CD14-positive monocyte (primary cell): ENCODE measurements at regions not wholly inside any gene's neighbourhood (a gene's known extent, or its start where the extent isn't known, plus 50 kb on each side); places are given as distances from the start of the nearest gene placed in this dataset.
A peak's percentile ranks its signal among the peaks of the same experiment; 100 is the strongest.

Experiments used
- DNase-seq, 3 donors: peaks; one replicate each; pipeline ENCODE4 v3.0.0-alpha.2; 2011 to 2022
- H2AFZ ChIP-seq: 2 replicates; pipeline ENCODE4 v1.6.0; 2012; ENCODE audit warnings: mild to moderate bottlenecking, low read depth, low read length, inconsistent platforms; ENCODE audit not compliant: insufficient read depth, poor library complexity, severe bottlenecking
- H3K27ac ChIP-seq, 2 donors: 1 replicate in 1 of 2; 2 replicates in 1 of 2; pipeline ENCODE4 v1.5.1; 2012 to 2013; ENCODE audit warnings: low read length in 2 of 2, control low read depth in 1 of 2, inconsistent platforms in 1 of 2, low read depth in 1 of 2, mild to moderate bottlenecking in 1 of 2
- H3K27me3 ChIP-seq, 2 donors: one replicate each; pipeline versions ENCODE4 v1.6.0 to v1.6.1; 2011 to 2013; ENCODE audit warnings: low read length in 2 of 2; ENCODE audit not compliant: control insufficient read depth in 2 of 2, insufficient read depth in 2 of 2
- H3K36me3 ChIP-seq, 2 donors: replicated peaks in 1 of 2; 1 replicate in 1 of 2; 2 replicates in 1 of 2; pipeline versions ENCODE4 v1.5.1 to v1.6.1; 2012 to 2013; ENCODE audit warnings: low read length in 2 of 2, control low read depth in 1 of 2, inconsistent platforms in 1 of 2, mild to moderate bottlenecking in 1 of 2; ENCODE audit not compliant: insufficient read depth in 2 of 2, control insufficient read depth in 1 of 2
- H3K4me1 ChIP-seq, 2 donors: 1 replicate in 1 of 2; 2 replicates in 1 of 2; pipeline versions ENCODE4 v1.5.1 to v1.6.1; 2012 to 2013; ENCODE audit warnings: low read length in 2 of 2, control low read depth in 1 of 2, inconsistent platforms in 1 of 2, mild to moderate bottlenecking in 1 of 2, moderate library complexity in 1 of 2; ENCODE audit not compliant: insufficient read depth in 2 of 2, control insufficient read depth in 1 of 2
- H3K4me2 ChIP-seq: replicated peaks from 2 replicates; pipeline ENCODE3; 2012; ENCODE audit warnings: low read length, moderate library complexity, mild to moderate bottlenecking; ENCODE audit not compliant: poor library complexity, severe bottlenecking; ENCODE audit errors: extremely low read depth
- H3K4me3 ChIP-seq, 3 experiments: fragments of 200-600 bp in 1 of 3; sonication (generic) in 1 of 3; replicated peaks in 1 of 3; 1 replicate in 2 of 3; 2 replicates in 1 of 3; pipeline ENCODE4 v1.5.1; 2011 to 2013; ENCODE audit warnings: low read length in 3 of 3, mild to moderate bottlenecking in 3 of 3, control low read depth in 2 of 3, low read depth in 2 of 3, inconsistent platforms in 1 of 3, moderate library complexity in 1 of 3
- H3K79me2 ChIP-seq: 2 replicates; pipeline ENCODE4 v1.6.0; 2012; ENCODE audit warnings: mild to moderate bottlenecking, control low read depth, inconsistent platforms, low read length, moderate library complexity; ENCODE audit not compliant: insufficient read depth
- H3K9ac ChIP-seq: 2 replicates; pipeline ENCODE4 v1.6.0; 2017; ENCODE audit warnings: low read length, mild to moderate bottlenecking; ENCODE audit not compliant: insufficient read depth, poor library complexity, severe bottlenecking
- H3K9me3 ChIP-seq, 2 donors: replicated peaks in 1 of 2; 1 replicate in 1 of 2; 2 replicates in 1 of 2; pipeline versions ENCODE4 v1.5.1 to v1.6.1; 2012 to 2013; ENCODE audit warnings: low read length in 2 of 2, control low read depth in 1 of 2; ENCODE audit not compliant: control insufficient read depth in 1 of 2, insufficient read depth in 1 of 2
- H4K20me1 ChIP-seq: 2 replicates; pipeline ENCODE4 v1.6.0; 2012; ENCODE audit warnings: mild to moderate bottlenecking, low read length, control low read depth, moderate library complexity; ENCODE audit not compliant: insufficient read depth
- H3K27ac Mint-ChIP-seq, 7 donors: one replicate each; pipeline ENCODE4 v1.8.0; 2020; ENCODE audit warnings: mild to moderate bottlenecking in 7 of 7, mixed read lengths in 7 of 7, moderate library complexity in 6 of 7, inconsistent platforms in 2 of 7
- H3K27me3 Mint-ChIP-seq, 3 donors: one replicate each; pipeline ENCODE4 v1.8.0; 2021 to 2022; ENCODE audit warnings: low read depth in 3 of 3, mild to moderate bottlenecking in 3 of 3, mixed read lengths in 3 of 3, moderate library complexity in 3 of 3, inconsistent platforms in 1 of 3
- H3K36me3 Mint-ChIP-seq, 2 donors: one replicate each; pipeline ENCODE4 v1.8.0; 2020; ENCODE audit warnings: mixed read lengths in 2 of 2, inconsistent platforms in 1 of 2, mild to moderate bottlenecking in 1 of 2
- H3K4me1 Mint-ChIP-seq: one replicate; pipeline ENCODE4 v1.8.0; 2020; ENCODE audit warnings: mild to moderate bottlenecking, mixed read lengths
- H3K4me3 Mint-ChIP-seq, 2 donors: one replicate each; pipeline ENCODE4 v1.8.0; 2020; ENCODE audit warnings: mild to moderate bottlenecking in 2 of 2, mixed read lengths in 2 of 2, moderate library complexity in 1 of 2
- H3K9me3 Mint-ChIP-seq, 7 donors: one replicate each; pipeline ENCODE4 v1.8.0; 2020 to 2022; ENCODE audit warnings: mixed read lengths in 7 of 7, mild to moderate bottlenecking in 6 of 7, moderate library complexity in 6 of 7, inconsistent platforms in 2 of 7
- CTCF ChIP-seq: fragments of 200-600 bp; IDR thresholded peaks from one replicate; pipeline ENCODE4 v1.8.0; 2022; ENCODE audit warnings: antibody characterized with exemption, mild to moderate bottlenecking
- WGBS: methylation state at CpG from one replicate; pipeline ENCODE4 v1.1.5; 2013; ENCODE audit warnings: missing lambda C conversion rate; ENCODE audit not compliant: insufficient coverage; 5-methylcytosine and 5-hydroxymethylcytosine counted together
- intact Hi-C, 2 donors: fragments of 100-400 bp; cut with micrococcal nuclease; formaldehyde crosslinking; loops; one replicate each; pipeline versions ENCODE4 v1.15.0 to v1.15.1; 2023

- H3K4me1 ChIP-seq = no peaks in the 10 kb centered on the region
- H3K4me2 ChIP-seq = no peak overlapping the region
- no peak for DNase-seq
- no peaks in the 10 kb centered on the region for H3K4me1 Mint-ChIP-seq
- H2AFZ ChIP-seq = no peak overlapping the region
- H3K79me2 ChIP-seq = no peaks in the 10 kb centered on the region
- H3K9me3 Mint-ChIP-seq = no peaks in the 10 kb centered on the region
- H3K9ac ChIP-seq = no peak overlapping the region
- no peak overlapping the region for H3K27ac ChIP-seq
- no peaks in the 10 kb centered on the region for H3K27me3 ChIP-seq
- H3K36me3 Mint-ChIP-seq = no peaks in the 10 kb centered on the region
- H3K27ac Mint-ChIP-seq = peak overlapping the region in 1 of 7 donors; percentile 30
- H3K4me3 ChIP-seq = no peak overlapping the region
- intact Hi-C loops = no loop called here
- peaks cover 0 to 5% (median 3%) of the 10 kb centered on the region in 3 donors for H3K27me3 Mint-ChIP-seq
- WGBS = 100% methylated on average over 1 of the region's 2 CpGs
- no peaks in the 10 kb centered on the region for H3K9me3 ChIP-seq
- no peak for TF ChIP-seq CTCF
- no peak overlapping the region for H3K4me3 Mint-ChIP-seq
- H3K36me3 ChIP-seq = no peaks in the 10 kb centered on the region
- H4K20me1 ChIP-seq = no peaks in the 10 kb centered on the region
These were observed 342.6 kb downstream of the MFSD1 start for GRCh38 chr3:159144472-159144871.

GRCh38 chr3:159144891-159145290 lies 343.0 kb downstream of the MFSD1 start:
- no peak overlapping the region for H3K9ac ChIP-seq
- intact Hi-C loops = no loop called here
- no peak for DNase-seq
- peaks cover 0 to 5% (median 3%) of the 10 kb centered on the region in 3 donors for H3K27me3 Mint-ChIP-seq
- H3K4me1 Mint-ChIP-seq = no peaks in the 10 kb centered on the region
- no peak overlapping the region for H3K27ac ChIP-seq
- H3K27me3 ChIP-seq = no peaks in the 10 kb centered on the region
- no peaks in the 10 kb centered on the region for H3K36me3 Mint-ChIP-seq
- no peak overlapping the region for H3K4me2 ChIP-seq
- H3K4me3 ChIP-seq = no peak overlapping the region
- no peak overlapping the region for H2AFZ ChIP-seq
- peak overlapping the region in 1 of 7 donors; percentile 30 for H3K27ac Mint-ChIP-seq
- no peaks in the 10 kb centered on the region for H3K79me2 ChIP-seq
- no peaks in the 10 kb centered on the region for H3K36me3 ChIP-seq
- H3K4me1 ChIP-seq = no peaks in the 10 kb centered on the region
- no peaks in the 10 kb centered on the region for H3K9me3 Mint-ChIP-seq
- H4K20me1 ChIP-seq = no peaks in the 10 kb centered on the region
- H3K4me3 Mint-ChIP-seq = no peak overlapping the region
- H3K9me3 ChIP-seq = no peaks in the 10 kb centered on the region
- TF ChIP-seq CTCF = no peak
